ENCODE measurements at regions not wholly inside any gene's neighbourhood (a gene's known extent, or its start where the extent isn't known, plus 50 kb on each side); places are given as distances from the start of the nearest gene placed in this dataset.

DNA sequence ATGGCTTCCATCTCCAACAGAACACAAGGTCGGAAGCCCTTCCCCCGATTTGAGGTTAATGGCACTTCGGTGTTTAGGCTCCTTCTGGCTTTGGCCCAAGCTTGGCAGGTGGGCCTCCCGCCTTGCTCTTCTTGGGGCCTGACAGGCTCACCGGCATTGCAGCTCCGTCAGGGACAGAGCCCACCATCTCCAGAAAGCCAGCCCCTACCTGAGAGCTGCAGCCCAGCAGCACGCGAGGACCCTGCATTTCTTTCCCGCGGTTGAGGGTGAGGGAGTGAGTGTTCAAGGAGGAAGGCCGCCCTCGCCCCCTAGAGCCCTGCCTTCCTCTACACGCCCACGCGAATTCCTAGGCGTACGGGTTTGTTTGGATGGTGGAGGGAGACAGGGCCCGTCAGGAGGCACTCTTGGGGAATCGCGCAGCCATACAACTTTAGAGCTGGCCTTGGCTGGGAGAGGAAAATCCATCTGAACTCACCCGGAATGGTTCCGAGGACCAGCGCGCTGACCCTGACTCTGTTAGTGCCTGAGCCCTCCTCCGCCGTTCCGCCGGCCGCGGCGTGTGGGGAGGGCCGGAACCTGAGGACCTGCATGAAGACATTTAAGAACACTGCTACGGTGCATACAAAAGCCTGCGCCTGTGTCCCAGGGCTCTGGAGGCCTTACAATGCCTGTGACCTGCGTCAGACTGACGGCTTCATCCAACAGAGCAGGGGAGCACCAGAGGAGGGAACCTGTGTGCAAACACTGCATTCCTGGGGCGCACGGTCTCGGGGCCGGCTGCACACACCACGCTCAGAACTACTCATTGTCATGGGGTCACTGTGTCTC, 73.8 kb downstream of the MRPL36 start:
- Mint-ChIP-seq H3K4me1 (ENCODE audit: low read depth) (no peaks in the 10 kb centered on the region), H3K36me3 (ENCODE audit: low read depth) (no peaks in the 10 kb centered on the region), H3K27me3 (ENCODE audit: low read depth) (peaks cover 10% of the 10 kb centered on the region), H3K27ac (ENCODE audit: unreplicated experiment) (no peak overlapping the region), H3K9me3 (ENCODE audit: low read depth) (no peaks in the 10 kb centered on the region), H3K4me3 (ENCODE audit: unreplicated experiment) (peak overlapping the region; percentile 41)
- TF ChIP-seq, protein P1, sequence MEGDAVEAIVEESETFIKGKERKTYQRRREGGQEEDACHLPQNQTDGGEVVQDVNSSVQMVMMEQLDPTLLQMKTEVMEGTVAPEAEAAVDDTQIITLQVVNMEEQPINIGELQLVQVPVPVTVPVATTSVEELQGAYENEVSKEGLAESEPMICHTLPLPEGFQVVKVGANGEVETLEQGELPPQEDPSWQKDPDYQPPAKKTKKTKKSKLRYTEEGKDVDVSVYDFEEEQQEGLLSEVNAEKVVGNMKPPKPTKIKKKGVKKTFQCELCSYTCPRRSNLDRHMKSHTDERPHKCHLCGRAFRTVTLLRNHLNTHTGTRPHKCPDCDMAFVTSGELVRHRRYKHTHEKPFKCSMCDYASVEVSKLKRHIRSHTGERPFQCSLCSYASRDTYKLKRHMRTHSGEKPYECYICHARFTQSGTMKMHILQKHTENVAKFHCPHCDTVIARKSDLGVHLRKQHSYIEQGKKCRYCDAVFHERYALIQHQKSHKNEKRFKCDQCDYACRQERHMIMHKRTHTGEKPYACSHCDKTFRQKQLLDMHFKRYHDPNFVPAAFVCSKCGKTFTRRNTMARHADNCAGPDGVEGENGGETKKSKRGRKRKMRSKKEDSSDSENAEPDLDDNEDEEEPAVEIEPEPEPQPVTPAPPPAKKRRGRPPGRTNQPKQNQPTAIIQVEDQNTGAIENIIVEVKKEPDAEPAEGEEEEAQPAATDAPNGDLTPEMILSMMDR (IDR thresholded peaks at IDR 0.05), result no peak
- DNase-seq (ENCODE audit: low spot score), result peak; percentile 79

DNA sequence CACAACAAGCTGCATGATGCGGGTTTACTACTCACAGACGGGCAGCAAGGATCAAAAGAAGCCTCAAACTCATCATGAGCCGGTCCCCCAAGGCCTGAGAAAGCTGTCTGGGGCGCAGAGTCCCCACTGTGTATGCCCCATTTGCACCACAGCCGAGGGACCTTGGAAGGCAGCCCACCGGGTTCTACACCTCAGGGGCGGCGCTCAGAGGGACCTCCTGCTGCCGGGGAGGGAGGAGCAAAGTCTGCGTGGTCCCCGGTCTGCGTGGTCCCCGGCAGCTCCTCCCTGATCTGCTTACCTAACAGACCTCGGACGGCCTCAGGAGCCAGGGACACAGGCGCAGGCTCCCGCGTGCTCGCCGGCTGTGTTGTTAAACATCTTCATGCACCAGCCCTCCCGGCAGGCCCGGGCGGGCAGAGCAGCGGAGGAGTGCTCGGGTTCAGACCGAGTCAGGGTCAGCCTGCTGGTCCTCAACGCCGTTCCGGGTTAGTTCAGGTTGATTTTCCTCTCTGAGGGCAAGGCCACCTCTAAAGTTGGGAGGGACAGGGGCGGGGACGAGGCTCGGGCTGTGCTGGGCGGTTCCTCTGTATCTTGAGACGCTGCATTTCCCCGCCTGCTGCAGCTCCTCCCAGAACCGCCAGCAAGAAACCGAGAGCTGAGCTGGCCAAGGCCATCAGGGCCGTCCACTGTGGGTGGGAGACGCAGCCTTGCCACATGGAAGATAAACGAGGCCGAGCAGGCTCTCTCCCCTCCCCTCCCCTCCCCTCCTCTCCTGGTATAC, 74.6 kb downstream of the MRPL36 start:
- H3K36me3 Mint-ChIP-seq (ENCODE audit: low read depth), result no peaks in the 10 kb centered on the region
- H3K4me1 Mint-ChIP-seq (ENCODE audit: low read depth), result no peaks in the 10 kb centered on the region
- no peak overlapping the region for H3K27ac Mint-ChIP-seq (ENCODE audit: unreplicated experiment)
- peaks cover 10% of the 10 kb centered on the region for H3K27me3 Mint-ChIP-seq (ENCODE audit: low read depth)
- peak; percentile 92 for DNase-seq (ENCODE audit: low spot score)
- TF ChIP-seq, protein P1 (IDR thresholded peaks at IDR 0.05), result no peak
- H3K4me3 Mint-ChIP-seq (ENCODE audit: unreplicated experiment), result peak overlapping the region; percentile 65
- H3K9me3 Mint-ChIP-seq (ENCODE audit: low read depth), result no peaks in the 10 kb centered on the region

DNA sequence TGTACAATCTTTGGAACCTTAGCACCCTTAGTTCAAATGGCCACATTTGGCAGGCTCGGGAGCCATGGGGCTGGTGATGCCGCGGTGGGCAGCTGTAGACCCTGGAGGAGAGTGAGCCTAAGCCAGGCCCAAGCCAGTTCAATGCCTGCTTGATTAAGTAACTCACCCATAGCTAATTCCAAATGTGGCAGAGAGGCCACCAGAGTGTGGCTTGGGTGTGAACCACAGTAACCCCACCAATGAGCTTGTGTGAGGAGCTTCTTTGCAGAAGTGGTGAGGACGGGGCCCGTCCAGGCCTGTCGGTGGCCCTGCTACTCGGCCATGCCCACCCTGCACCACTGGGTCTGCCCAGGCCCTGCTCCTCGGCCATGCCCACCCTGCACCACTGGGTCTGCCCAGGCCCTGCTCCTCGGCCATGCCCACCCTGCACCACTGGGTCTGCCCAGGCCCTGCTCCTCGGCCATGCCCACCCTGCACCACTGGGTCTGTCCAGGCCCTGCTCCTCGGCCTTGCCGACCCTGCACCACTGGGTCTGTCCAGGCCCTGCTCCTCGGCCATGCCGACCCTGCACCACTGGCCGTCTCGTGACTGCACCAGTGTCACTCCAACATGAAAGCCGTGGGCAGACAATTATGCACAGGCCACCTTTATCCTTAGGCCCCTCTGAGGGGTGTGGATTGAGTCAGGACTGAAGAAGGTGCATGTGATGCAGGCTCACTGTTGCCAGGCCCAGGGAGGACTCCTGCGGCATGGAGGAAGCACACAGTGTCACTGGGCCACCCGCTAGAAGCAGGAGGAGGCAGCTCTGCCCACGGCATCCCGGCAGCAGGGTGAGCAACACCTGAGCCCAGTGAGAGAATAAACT, 75.4 kb downstream of the MRPL36 start:
- Mint-ChIP-seq H3K4me1 (ENCODE audit: low read depth) (no peaks in the 10 kb centered on the region), H3K27me3 (ENCODE audit: low read depth) (peaks cover 10% of the 10 kb centered on the region), H3K4me3 (ENCODE audit: unreplicated experiment) (no peak overlapping the region), H3K9me3 (ENCODE audit: low read depth) (peaks cover 8% of the 10 kb centered on the region), H3K27ac (ENCODE audit: unreplicated experiment) (no peak overlapping the region), H3K36me3 (ENCODE audit: low read depth) (no peaks in the 10 kb centered on the region)
- TF ChIP-seq, protein P1 (IDR thresholded peaks at IDR 0.05), result no peak
- DNase-seq (ENCODE audit: low spot score), result no peak

DNA sequence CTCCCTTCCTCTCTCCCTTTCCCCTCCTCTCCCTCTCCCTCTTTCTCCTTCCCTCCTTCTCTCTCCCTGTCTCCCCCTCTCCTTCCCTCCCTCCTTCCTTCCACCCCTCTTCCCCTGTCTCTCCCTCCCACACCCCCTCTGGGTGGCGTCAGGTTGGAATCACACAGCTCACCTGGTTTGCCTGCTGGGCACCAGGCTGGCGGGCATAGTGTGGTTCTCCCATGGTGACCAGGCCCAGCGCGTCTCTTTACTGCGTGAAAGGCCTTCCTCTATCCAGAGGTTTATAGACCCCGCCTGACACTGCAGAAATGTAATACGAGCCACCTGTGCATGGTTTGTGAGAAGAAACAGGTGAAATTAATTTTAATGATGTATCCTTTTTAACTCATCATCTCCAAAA, 76.2 kb downstream of the MRPL36 start:
- no peak for DNase-seq (ENCODE audit: low spot score)
- Mint-ChIP-seq H3K4me3 (ENCODE audit: unreplicated experiment) (no peak overlapping the region), H3K9me3 (ENCODE audit: low read depth) (peaks cover 15% of the 10 kb centered on the region), H3K36me3 (ENCODE audit: low read depth) (peaks cover 2% of the 10 kb centered on the region), H3K27ac (ENCODE audit: unreplicated experiment) (no peak overlapping the region), H3K4me1 (ENCODE audit: low read depth) (no peaks in the 10 kb centered on the region), H3K27me3 (ENCODE audit: low read depth) (peaks cover 10% of the 10 kb centered on the region)
- TF ChIP-seq, protein P1 (IDR thresholded peaks at IDR 0.05), result no peak

DNA sequence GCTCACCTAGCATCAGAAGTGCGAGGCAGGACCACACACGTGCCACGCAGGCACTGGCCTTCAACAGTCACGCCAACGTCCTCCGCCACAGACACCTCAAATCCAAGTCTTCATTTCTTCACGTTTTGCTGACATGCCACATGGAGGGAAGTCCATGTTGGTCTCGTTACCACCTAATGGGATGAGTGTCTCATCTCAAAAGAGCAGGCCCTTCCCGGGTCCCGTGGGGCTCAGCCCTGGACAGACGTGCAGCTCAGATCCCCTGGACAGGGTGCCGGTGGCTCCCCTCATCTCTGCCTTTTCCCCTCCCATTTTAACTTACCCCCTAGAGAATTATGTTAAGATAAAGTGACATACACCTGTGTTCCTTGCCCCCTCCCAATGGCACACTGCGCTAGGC, 76.8 kb downstream of the MRPL36 start:
- H3K4me1 Mint-ChIP-seq (ENCODE audit: low read depth), result no peaks in the 10 kb centered on the region
- peaks cover 20% of the 10 kb centered on the region for H3K9me3 Mint-ChIP-seq (ENCODE audit: low read depth)
- H3K27ac Mint-ChIP-seq (ENCODE audit: unreplicated experiment), result no peak overlapping the region
- TF ChIP-seq, protein P1 (IDR thresholded peaks at IDR 0.05), result no peak
- H3K27me3 Mint-ChIP-seq (ENCODE audit: low read depth), result peaks cover 10% of the 10 kb centered on the region
- no peak overlapping the region for H3K4me3 Mint-ChIP-seq (ENCODE audit: unreplicated experiment)
- peaks cover 4% of the 10 kb centered on the region for H3K36me3 Mint-ChIP-seq (ENCODE audit: low read depth)
- DNase-seq (ENCODE audit: low spot score), result no peak

All from chondrocyte (in vitro differentiated cells).